Erythroblast (primary cell): ENCODE measurements at regions not wholly inside any gene's neighbourhood (a gene's known extent, or its start where the extent isn't known, plus 50 kb on each side); places are given as distances from the start of the nearest gene placed in this dataset.
"Not testable (repeated sequence)": the region's sequence is repeated elsewhere in the genome, so short reads cannot be mapped to it uniquely, and the experiment has no call there.

Source experiments
- DNase-seq, 2 experiments: peaks; one replicate each; lab custom pipeline; 2025; lab: John Stamatoyannopoulos, UW
- GATA1 ChIP-seq: IDR thresholded peaks from 2 replicates; pipeline ENCODE4 v1.6.1; 2011; ENCODE audit warnings: low read depth, mild to moderate bottlenecking, control low read depth, low read length, moderate library complexity
- POLR2A ChIP-seq: IDR thresholded peaks from 2 replicates; pipeline ENCODE4 v1.6.1; 2011; ENCODE audit warnings: mild to moderate bottlenecking, low read length

- DNase-seq = no peak
- TF ChIP-seq POLR2A (no peak), GATA1 (no peak)
Measured at GRCh38 chr5:86671536-86671935, 53.8 kb downstream of the COX7C start.

GRCh38 chr5:86674069-86674468 lies 56.3 kb downstream of the COX7C start:
- no peak for DNase-seq
- no peak for TF ChIP-seq GATA1

GRCh38 chr5:86675311-86675710 lies 57.6 kb downstream of the COX7C start:
- DNase-seq = no peak
- TF ChIP-seq POLR2A (no peak), GATA1 (no peak)

- TF ChIP-seq POLR2A (no peak), GATA1 (no peak)
- DNase-seq = peak; percentile 70 to 73
Measured at GRCh38 chr5:86679529-86679928, 61.8 kb downstream of the COX7C start.

- DNase-seq = no peak
- TF ChIP-seq POLR2A (no peak), GATA1 (no peak)
Measured at GRCh38 chr5:86679949-86680348, 62.2 kb downstream of the COX7C start.

- DNase-seq = no peak
- TF ChIP-seq POLR2A = no peak
- no peak for TF ChIP-seq GATA1
Measured at GRCh38 chr5:86684222-86684621, 66.5 kb downstream of the COX7C start.

GRCh38 chr5:86686046-86686445 lies 68.3 kb downstream of the COX7C start:
- TF ChIP-seq GATA1 = no peak
- no peak for TF ChIP-seq POLR2A

GRCh38 chr5:86688406-86688805 lies 70.7 kb downstream of the COX7C start:
- TF ChIP-seq GATA1 = no peak
- no peak for TF ChIP-seq POLR2A
- no peak for DNase-seq

More at GRCh38 chr5:86686046-86686445, 68.3 kb downstream of the COX7C start:
- no peak for DNase-seq

GRCh38 chr5:86689103-86689729 lies 71.5 kb downstream of the COX7C start:
- no peak for DNase-seq
- TF ChIP-seq POLR2A = no peak
- TF ChIP-seq GATA1 = no peak

GRCh38 chr5:86709157-86709881 lies 91.6 kb downstream of the COX7C start:
- DNase-seq = no peak
- TF ChIP-seq POLR2A (no peak), GATA1 (no peak)

- TF ChIP-seq POLR2A (no peak), GATA1 (no peak)
- no peak for DNase-seq
Measured at GRCh38 chr5:86716121-86716520, 98.4 kb downstream of the COX7C start.

GRCh38 chr5:86731319-86732117 lies 113.8 kb downstream of the COX7C start:
- not testable (repeated sequence) for DNase-seq

- TF ChIP-seq POLR2A (no peak), GATA1 (no peak)
- no peak for DNase-seq
Measured at GRCh38 chr5:86735370-86735769, 117.6 kb downstream of the COX7C start.

GRCh38 chr5:86737579-86737978 lies 119.8 kb downstream of the COX7C start:
- TF ChIP-seq GATA1 = no peak

More at GRCh38 chr5:86737579-86737978, 119.8 kb downstream of the COX7C start:
- DNase-seq = no peak
